ENCODE measurements at regions not wholly inside any gene's neighbourhood (a gene's known extent, or its start where the extent isn't known, plus 50 kb on each side); places are given as distances from the start of the nearest gene placed in this dataset.

DNA sequence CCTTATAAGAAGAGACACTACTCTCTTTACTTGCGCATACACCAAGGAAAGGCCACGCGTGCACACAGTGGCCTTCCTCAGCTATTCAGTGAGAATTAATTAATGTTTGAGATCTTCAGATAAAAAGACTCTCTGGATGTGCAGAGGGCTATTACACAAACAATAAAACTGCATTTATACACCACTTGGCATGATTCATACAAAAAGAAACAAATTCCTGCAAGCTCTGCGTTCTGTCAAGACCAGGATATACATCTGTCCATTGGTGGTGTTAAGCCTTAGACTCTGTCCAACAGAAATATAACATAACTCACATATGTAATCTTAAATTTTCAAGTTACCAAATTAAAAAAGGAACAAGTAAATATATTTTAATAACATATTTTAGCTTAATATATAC lies 55.2 kb upstream of the TSC22D2 start:
- TF ChIP-seq, protein P1, sequence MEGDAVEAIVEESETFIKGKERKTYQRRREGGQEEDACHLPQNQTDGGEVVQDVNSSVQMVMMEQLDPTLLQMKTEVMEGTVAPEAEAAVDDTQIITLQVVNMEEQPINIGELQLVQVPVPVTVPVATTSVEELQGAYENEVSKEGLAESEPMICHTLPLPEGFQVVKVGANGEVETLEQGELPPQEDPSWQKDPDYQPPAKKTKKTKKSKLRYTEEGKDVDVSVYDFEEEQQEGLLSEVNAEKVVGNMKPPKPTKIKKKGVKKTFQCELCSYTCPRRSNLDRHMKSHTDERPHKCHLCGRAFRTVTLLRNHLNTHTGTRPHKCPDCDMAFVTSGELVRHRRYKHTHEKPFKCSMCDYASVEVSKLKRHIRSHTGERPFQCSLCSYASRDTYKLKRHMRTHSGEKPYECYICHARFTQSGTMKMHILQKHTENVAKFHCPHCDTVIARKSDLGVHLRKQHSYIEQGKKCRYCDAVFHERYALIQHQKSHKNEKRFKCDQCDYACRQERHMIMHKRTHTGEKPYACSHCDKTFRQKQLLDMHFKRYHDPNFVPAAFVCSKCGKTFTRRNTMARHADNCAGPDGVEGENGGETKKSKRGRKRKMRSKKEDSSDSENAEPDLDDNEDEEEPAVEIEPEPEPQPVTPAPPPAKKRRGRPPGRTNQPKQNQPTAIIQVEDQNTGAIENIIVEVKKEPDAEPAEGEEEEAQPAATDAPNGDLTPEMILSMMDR (IDR thresholded peaks at IDR 0.05) = no peak
- TF ChIP-seq POLR2A (IDR thresholded peaks at IDR 0.05) = no peak
